GM23338 (cell line): ENCODE measurements at regions not wholly inside any gene's neighbourhood (a gene's known extent, or its start where the extent isn't known, plus 50 kb on each side); places are given as distances from the start of the nearest gene placed in this dataset.

Source experiments
- CREB1 ChIP-seq: fragments of 250-450 bp; sonication (Bioruptor Pico); IDR thresholded peaks from 2 replicates; pipeline ENCODE4 v1.5.0; 2020; ENCODE audit warnings: low read depth, mild to moderate bottlenecking, moderate library complexity
- EZH2 ChIP-seq: fragments of 200-600 bp; sonication (generic); IDR thresholded peaks from one replicate; pipeline ENCODE4 v1.8.0; 2017; ENCODE audit warnings: antibody characterized with exemption, mild to moderate bottlenecking, low read depth; ENCODE audit not compliant: unreplicated experiment
- EZH2phosphoT487 ChIP-seq: fragments of 200-600 bp; sonication (generic); IDR thresholded peaks from one replicate; pipeline ENCODE4 v1.8.1; 2018; ENCODE audit warnings: antibody characterized with exemption; ENCODE audit not compliant: unreplicated experiment
- JUNB ChIP-seq: IDR thresholded peaks from one replicate; pipeline ENCODE4 v1.6.1; 2016; ENCODE audit warnings: antibody characterized with exemption; ENCODE audit not compliant: unreplicated experiment
- NANOG ChIP-seq: IDR thresholded peaks from 2 replicates; pipeline ENCODE4 v1.6.1; 2016; ENCODE audit warnings: antibody characterized with exemption, borderline replicate concordance
- POLR2AphosphoS5 ChIP-seq: IDR thresholded peaks from 2 replicates; pipeline ENCODE4 v1.6.1; 2016; ENCODE audit warnings: antibody characterized with exemption, low read depth
- STAT1 ChIP-seq: IDR thresholded peaks from one replicate; pipeline ENCODE4 v1.6.1; 2016; ENCODE audit warnings: antibody characterized with exemption; ENCODE audit not compliant: unreplicated experiment
- ZNF114 ChIP-seq: fragments of 250-450 bp; sonication (Bioruptor Pico); IDR thresholded peaks from 2 replicates; pipeline ENCODE4 v1.5.0; 2020; ENCODE audit warnings: mild to moderate bottlenecking, moderate library complexity
- ZNF331 ChIP-seq: fragments of 250-450 bp; sonication (Bioruptor Pico); IDR thresholded peaks from 2 replicates; pipeline ENCODE4 v1.5.0; 2020; ENCODE audit warnings: low read depth, mild to moderate bottlenecking, moderate library complexity
- TF ChIP-seq, protein P1 (sequence below): fragments of 250-450 bp; sonication (Bioruptor Pico); IDR thresholded peaks from 2 replicates; pipeline ENCODE4 v1.5.0; 2020; ENCODE audit warnings: mild to moderate bottlenecking, moderate library complexity
- TF ChIP-seq, protein P2 (sequence below): IDR thresholded peaks from 2 replicates; pipeline ENCODE4 v1.6.1; 2016; ENCODE audit warnings: antibody characterized with exemption

DNA sequence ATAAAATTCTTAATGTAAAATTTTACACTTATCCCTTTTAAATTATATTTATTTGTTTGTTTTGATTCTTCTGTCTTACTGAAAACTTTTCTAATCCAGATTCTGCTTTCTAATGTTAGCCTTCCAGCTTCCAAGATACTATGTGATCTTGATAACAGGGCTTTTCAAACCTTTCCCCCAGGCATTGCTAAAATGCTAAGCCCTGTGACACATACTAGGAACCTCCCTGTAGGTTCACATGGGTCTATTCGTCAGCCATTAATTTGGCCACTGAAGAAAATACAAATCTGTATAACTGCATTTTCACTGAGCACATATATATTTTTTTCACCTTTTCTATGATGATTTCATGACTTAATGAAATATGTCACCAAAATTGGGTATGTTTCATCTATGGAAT, 92.8 kb upstream of the MAP4K3 start (continued):
- TF ChIP-seq, protein P1, sequence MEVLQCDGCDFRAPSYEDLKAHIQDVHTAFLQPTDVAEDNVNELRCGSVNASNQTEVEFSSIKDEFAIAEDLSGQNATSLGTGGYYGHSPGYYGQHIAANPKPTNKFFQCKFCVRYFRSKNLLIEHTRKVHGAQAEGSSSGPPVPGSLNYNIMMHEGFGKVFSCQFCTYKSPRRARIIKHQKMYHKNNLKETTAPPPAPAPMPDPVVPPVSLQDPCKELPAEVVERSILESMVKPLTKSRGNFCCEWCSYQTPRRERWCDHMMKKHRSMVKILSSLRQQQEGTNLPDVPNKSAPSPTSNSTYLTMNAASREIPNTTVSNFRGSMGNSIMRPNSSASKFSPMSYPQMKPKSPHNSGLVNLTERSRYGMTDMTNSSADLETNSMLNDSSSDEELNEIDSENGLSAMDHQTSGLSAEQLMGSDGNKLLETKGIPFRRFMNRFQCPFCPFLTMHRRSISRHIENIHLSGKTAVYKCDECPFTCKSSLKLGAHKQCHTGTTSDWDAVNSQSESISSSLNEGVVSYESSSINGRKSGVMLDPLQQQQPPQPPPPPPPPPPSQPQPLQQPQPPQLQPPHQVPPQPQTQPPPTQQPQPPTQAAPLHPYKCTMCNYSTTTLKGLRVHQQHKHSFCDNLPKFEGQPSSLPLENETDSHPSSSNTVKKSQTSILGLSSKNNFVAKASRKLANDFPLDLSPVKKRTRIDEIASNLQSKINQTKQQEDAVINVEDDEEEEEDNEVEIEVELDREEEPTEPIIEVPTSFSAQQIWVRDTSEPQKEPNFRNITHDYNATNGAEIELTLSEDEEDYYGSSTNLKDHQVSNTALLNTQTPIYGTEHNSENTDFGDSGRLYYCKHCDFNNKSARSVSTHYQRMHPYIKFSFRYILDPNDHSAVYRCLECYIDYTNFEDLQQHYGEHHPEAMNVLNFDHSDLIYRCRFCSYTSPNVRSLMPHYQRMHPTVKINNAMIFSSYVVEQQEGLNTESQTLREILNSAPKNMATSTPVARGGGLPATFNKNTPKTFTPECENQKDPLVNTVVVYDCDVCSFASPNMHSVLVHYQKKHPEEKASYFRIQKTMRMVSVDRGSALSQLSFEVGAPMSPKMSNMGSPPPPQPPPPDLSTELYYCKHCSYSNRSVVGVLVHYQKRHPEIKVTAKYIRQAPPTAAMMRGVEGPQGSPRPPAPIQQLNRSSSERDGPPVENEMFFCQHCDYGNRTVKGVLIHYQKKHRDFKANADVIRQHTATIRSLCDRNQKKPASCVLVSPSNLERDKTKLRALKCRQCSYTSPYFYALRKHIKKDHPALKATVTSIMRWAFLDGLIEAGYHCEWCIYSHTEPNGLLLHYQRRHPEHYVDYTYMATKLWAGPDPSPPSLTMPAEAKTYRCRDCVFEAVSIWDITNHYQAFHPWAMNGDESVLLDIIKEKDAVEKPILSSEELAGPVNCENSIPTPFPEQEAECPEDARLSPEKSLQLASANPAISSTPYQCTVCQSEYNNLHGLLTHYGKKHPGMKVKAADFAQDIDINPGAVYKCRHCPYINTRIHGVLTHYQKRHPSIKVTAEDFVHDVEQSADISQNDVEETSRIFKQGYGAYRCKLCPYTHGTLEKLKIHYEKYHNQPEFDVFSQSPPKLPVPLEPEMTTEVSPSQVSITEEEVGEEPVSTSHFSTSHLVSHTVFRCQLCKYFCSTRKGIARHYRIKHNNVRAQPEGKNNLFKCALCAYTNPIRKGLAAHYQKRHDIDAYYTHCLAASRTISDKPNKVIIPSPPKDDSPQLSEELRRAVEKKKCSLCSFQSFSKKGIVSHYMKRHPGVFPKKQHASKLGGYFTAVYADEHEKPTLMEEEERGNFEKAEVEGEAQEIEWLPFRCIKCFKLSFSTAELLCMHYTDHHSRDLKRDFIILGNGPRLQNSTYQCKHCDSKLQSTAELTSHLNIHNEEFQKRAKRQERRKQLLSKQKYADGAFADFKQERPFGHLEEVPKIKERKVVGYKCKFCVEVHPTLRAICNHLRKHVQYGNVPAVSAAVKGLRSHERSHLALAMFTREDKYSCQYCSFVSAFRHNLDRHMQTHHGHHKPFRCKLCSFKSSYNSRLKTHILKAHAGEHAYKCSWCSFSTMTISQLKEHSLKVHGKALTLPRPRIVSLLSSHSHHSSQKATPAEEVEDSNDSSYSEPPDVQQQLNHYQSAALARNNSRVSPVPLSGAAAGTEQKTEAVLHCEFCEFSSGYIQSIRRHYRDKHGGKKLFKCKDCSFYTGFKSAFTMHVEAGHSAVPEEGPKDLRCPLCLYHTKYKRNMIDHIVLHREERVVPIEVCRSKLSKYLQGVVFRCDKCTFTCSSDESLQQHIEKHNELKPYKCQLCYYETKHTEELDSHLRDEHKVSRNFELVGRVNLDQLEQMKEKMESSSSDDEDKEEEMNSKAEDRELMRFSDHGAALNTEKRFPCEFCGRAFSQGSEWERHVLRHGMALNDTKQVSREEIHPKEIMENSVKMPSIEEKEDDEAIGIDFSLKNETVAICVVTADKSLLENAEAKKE, result no peak
- TF ChIP-seq NANOG (no peak), ZNF114 (CRISPR knock-in tag) (no peak), EZH2 (no peak), EZH2phosphoT487 (no peak), POLR2AphosphoS5 (no peak), STAT1 (no peak), JUNB (no peak), ZNF331 (no peak), CREB1 (CRISPR knock-in tag) (no peak)
- TF ChIP-seq, protein P2, sequence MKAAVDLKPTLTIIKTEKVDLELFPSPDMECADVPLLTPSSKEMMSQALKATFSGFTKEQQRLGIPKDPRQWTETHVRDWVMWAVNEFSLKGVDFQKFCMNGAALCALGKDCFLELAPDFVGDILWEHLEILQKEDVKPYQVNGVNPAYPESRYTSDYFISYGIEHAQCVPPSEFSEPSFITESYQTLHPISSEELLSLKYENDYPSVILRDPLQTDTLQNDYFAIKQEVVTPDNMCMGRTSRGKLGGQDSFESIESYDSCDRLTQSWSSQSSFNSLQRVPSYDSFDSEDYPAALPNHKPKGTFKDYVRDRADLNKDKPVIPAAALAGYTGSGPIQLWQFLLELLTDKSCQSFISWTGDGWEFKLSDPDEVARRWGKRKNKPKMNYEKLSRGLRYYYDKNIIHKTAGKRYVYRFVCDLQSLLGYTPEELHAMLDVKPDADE, result no peak
